GM20431 (cell line): ENCODE measurements at regions not wholly inside any gene's neighbourhood (a gene's known extent, or its start where the extent isn't known, plus 50 kb on each side); places are given as distances from the start of the nearest gene placed in this dataset.

Experiments used
- in situ Hi-C: fragments of 300-500 bp; cut with MseI, MboI; formaldehyde crosslinking; loops from one replicate; pipeline ENCODE4 v1.15.0; 2020; ENCODE audit warnings: low sequenced_read_pairs; ENCODE audit not compliant: unreplicated experiment

GRCh38 chr22:44581096-44581435 lies 83.0 kb upstream of the RTL6 start:
- in situ Hi-C loops = no loop called here

- in situ Hi-C loops = no loop called here
Measured at GRCh38 chr22:44580176-44581095, 82.4 kb upstream of the RTL6 start.

- in situ Hi-C loops = no loop called here
Measured at GRCh38 chr22:44578516-44579230, 80.6 kb upstream of the RTL6 start.

- in situ Hi-C loops = no loop called here
Measured at GRCh38 chr22:44578110-44578457, 80.1 kb upstream of the RTL6 start.

GRCh38 chr22:44577391-44578109 lies 79.5 kb upstream of the RTL6 start:
- in situ Hi-C loops = no loop called here

- in situ Hi-C loops = no loop called here
Measured at GRCh38 chr22:44576311-44577260, 78.6 kb upstream of the RTL6 start.

- in situ Hi-C loops = no loop called here
Measured at GRCh38 chr22:44575381-44576268, 77.6 kb upstream of the RTL6 start.

GRCh38 chr22:44574640-44575380 lies 76.8 kb upstream of the RTL6 start:
- in situ Hi-C loops = no loop called here

- in situ Hi-C loops = no loop called here
Measured at GRCh38 chr22:44574057-44574639, 76.1 kb upstream of the RTL6 start.

- in situ Hi-C loops = no loop called here
Measured at GRCh38 chr22:44573451-44573850, 75.4 kb upstream of the RTL6 start.

GRCh38 chr22:44572414-44573207 lies 74.6 kb upstream of the RTL6 start:
- in situ Hi-C loops = no loop called here

- in situ Hi-C loops = no loop called here
Measured at GRCh38 chr22:44571566-44572413, 73.8 kb upstream of the RTL6 start.

- in situ Hi-C loops = no loop called here
Measured at GRCh38 chr22:44570476-44571445, 72.7 kb upstream of the RTL6 start.

- in situ Hi-C loops = no loop called here
Measured at GRCh38 chr22:44569561-44569991, 71.5 kb upstream of the RTL6 start.
